ENCODE measurements at regions not wholly inside any gene's neighbourhood (a gene's known extent, or its start where the extent isn't known, plus 50 kb on each side); places are given as distances from the start of the nearest gene placed in this dataset.

- no peaks in the 10 kb centered on the region for H3K36me3 Mint-ChIP-seq (ENCODE audit: unreplicated experiment)
These were observed 225.9 kb upstream of the SEL1L start for GRCh38 chr14:81759541-81759940.

GRCh38 chr14:81765651-81766275 lies 232.1 kb upstream of the SEL1L start:
- H3K36me3 Mint-ChIP-seq (ENCODE audit: unreplicated experiment): no peaks in the 10 kb centered on the region
- H3K4me3 Mint-ChIP-seq (ENCODE audit: unreplicated experiment): no peak overlapping the region
- TF ChIP-seq CTCF (IDR thresholded peaks at IDR 0.05): no peak
- H3K27me3 Mint-ChIP-seq (ENCODE audit: unreplicated experiment): no peaks in the 10 kb centered on the region
- no peak for DNase-seq (ENCODE audit: extremely low spot score, unreplicated experiment)
- H3K27ac Mint-ChIP-seq (ENCODE audit: unreplicated experiment): no peak overlapping the region
- H3K9me3 Mint-ChIP-seq (ENCODE audit: unreplicated experiment): peaks cover 34% of the 10 kb centered on the region
- no peaks in the 10 kb centered on the region for H3K4me1 Mint-ChIP-seq (ENCODE audit: unreplicated experiment)

More at GRCh38 chr14:81759541-81759940, 225.9 kb upstream of the SEL1L start:
- Mint-ChIP-seq H3K27ac (ENCODE audit: unreplicated experiment) (no peak overlapping the region), H3K4me1 (ENCODE audit: unreplicated experiment) (no peaks in the 10 kb centered on the region), H3K9me3 (ENCODE audit: unreplicated experiment) (peaks cover 15% of the 10 kb centered on the region), H3K4me3 (ENCODE audit: unreplicated experiment) (no peak overlapping the region), H3K27me3 (ENCODE audit: unreplicated experiment) (no peaks in the 10 kb centered on the region)
- TF ChIP-seq CTCF (IDR thresholded peaks at IDR 0.05): no peak
- DNase-seq (ENCODE audit: extremely low spot score, unreplicated experiment): no peak

- Mint-ChIP-seq H3K27ac (ENCODE audit: unreplicated experiment) (no peak overlapping the region), H3K27me3 (ENCODE audit: unreplicated experiment) (no peaks in the 10 kb centered on the region), H3K36me3 (ENCODE audit: unreplicated experiment) (no peaks in the 10 kb centered on the region), H3K9me3 (ENCODE audit: unreplicated experiment) (peaks cover 35% of the 10 kb centered on the region), H3K4me3 (ENCODE audit: unreplicated experiment) (no peak overlapping the region), H3K4me1 (ENCODE audit: unreplicated experiment) (no peaks in the 10 kb centered on the region)
- no peak for DNase-seq (ENCODE audit: extremely low spot score, unreplicated experiment)
- TF ChIP-seq CTCF (IDR thresholded peaks at IDR 0.05): no peak
These were observed 232.8 kb upstream of the SEL1L start for GRCh38 chr14:81766321-81766915.

GRCh38 chr14:81767266-81767995 lies 233.8 kb upstream of the SEL1L start:
- DNase-seq (ENCODE audit: extremely low spot score, unreplicated experiment): no peak

More at GRCh38 chr14:81767266-81767995, 233.8 kb upstream of the SEL1L start:
- no peak overlapping the region for H3K27ac Mint-ChIP-seq (ENCODE audit: unreplicated experiment)
- no peaks in the 10 kb centered on the region for H3K27me3 Mint-ChIP-seq (ENCODE audit: unreplicated experiment)
- H3K4me1 Mint-ChIP-seq (ENCODE audit: unreplicated experiment): no peaks in the 10 kb centered on the region
- H3K9me3 Mint-ChIP-seq (ENCODE audit: unreplicated experiment): peaks cover 38% of the 10 kb centered on the region
- H3K4me3 Mint-ChIP-seq (ENCODE audit: unreplicated experiment): no peak overlapping the region
- TF ChIP-seq CTCF (IDR thresholded peaks at IDR 0.05): no peak
- no peaks in the 10 kb centered on the region for H3K36me3 Mint-ChIP-seq (ENCODE audit: unreplicated experiment)

Measured in osteocyte (in vitro differentiated cells).